ENCODE measurements at regions not wholly inside any gene's neighbourhood (a gene's known extent, or its start where the extent isn't known, plus 50 kb on each side); places are given as distances from the start of the nearest gene placed in this dataset.

- DNase-seq = no peak
These were observed 71.1 kb upstream of the NEURL1B start for GRCh38 chr5:172569861-172570558.

- DNase-seq = no peak
These were observed 72.7 kb upstream of the NEURL1B start for GRCh38 chr5:172568308-172568910.

GRCh38 chr5:172567843-172568242 lies 73.2 kb upstream of the NEURL1B start:
- no peak for DNase-seq

- DNase-seq = no peak
These were observed 73.8 kb upstream of the NEURL1B start for GRCh38 chr5:172567294-172567693.

GRCh38 chr5:172565931-172566665 lies 75.0 kb upstream of the NEURL1B start:
- no peak for DNase-seq

GRCh38 chr5:172565455-172565854 lies 75.6 kb upstream of the NEURL1B start:
- no peak for DNase-seq

- no peak for DNase-seq
These were observed 76.2 kb upstream of the NEURL1B start for GRCh38 chr5:172564883-172565282.

GRCh38 chr5:172564188-172564587 lies 76.9 kb upstream of the NEURL1B start:
- DNase-seq = no peak

GRCh38 chr5:172562443-172562842 lies 78.6 kb upstream of the NEURL1B start:
- no peak for DNase-seq

- no peak for DNase-seq
These were observed 79.9 kb upstream of the NEURL1B start for GRCh38 chr5:172561151-172561550.

GRCh38 chr5:172559004-172559932 lies 81.8 kb upstream of the NEURL1B start:
- peak in 3 of 51 donors; percentile 12 to 30 (median 17) for DNase-seq

GRCh38 chr5:172558076-172558976 lies 82.7 kb upstream of the NEURL1B start:
- no peak for DNase-seq

- peak in 15 of 51 donors; percentile 12 to 81 (median 31) for DNase-seq
These were observed 84.0 kb upstream of the NEURL1B start for GRCh38 chr5:172556971-172557461.

GRCh38 chr5:172556262-172556661 lies 84.8 kb upstream of the NEURL1B start:
- no peak for DNase-seq

- DNase-seq = no peak
These were observed 86.5 kb upstream of the NEURL1B start for GRCh38 chr5:172554562-172554961.

GRCh38 chr5:172553903-172554302 lies 87.2 kb upstream of the NEURL1B start:
- DNase-seq = no peak

- no peak for DNase-seq
These were observed 87.9 kb upstream of the NEURL1B start for GRCh38 chr5:172553167-172553566.

GRCh38 chr5:172550996-172551395 lies 90.1 kb upstream of the NEURL1B start:
- no peak for DNase-seq

- DNase-seq = no peak
These were observed 90.8 kb upstream of the NEURL1B start for GRCh38 chr5:172550096-172550765.

GRCh38 chr5:172549696-172550095 lies 91.4 kb upstream of the NEURL1B start:
- no peak for DNase-seq

Data from hypothalamus (tissue), 51 donors.